ENCODE measurements at regions not wholly inside any gene's neighbourhood (a gene's known extent, or its start where the extent isn't known, plus 50 kb on each side); places are given as distances from the start of the nearest gene placed in this dataset.
"Not testable (repeated sequence)": the region's sequence is repeated elsewhere in the genome, so short reads cannot be mapped to it uniquely, and the experiment has no call there.

DNA sequence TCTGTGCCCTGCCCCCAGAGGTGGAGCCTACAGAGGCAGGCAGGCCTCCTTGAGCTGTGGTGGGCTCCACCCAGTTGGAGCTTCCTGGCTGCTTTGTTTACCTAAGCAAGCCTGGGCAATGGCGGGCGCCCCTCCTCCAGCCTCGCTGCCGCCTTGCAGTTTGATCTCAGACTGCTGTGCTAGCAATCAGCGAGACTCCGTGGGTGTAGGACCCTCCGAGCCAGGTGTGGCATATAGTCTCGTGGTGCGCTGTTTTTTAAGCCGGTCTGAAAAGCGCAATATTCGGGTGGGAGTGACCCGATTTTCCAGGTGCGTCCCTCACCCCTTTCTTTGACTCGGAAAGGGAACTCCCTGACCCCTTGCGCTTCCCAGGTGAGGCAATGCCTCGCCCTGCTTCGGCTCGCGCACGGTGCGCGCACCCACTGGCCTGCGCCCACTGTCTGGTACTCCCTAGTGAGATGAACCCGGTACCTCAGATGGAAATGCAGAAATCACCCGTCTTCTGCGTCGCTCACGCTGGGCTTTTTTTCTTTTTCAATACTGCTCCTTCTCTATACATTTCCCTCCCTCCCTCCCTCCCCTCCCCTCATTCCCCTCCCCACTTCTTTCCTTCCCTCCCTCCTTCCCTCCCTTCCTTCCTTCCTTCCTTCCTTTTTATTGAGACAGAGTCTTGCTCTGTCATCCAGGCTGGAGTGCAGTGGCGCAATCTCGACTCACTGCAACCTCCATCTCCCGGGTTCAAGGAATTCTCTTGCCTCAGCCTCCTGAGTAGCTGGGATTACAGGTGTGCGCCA lies 197.1 kb upstream of the TBL1XR1 start:
- DNase-seq (ENCODE audit: low read depth) = not testable (repeated sequence)

DNA sequence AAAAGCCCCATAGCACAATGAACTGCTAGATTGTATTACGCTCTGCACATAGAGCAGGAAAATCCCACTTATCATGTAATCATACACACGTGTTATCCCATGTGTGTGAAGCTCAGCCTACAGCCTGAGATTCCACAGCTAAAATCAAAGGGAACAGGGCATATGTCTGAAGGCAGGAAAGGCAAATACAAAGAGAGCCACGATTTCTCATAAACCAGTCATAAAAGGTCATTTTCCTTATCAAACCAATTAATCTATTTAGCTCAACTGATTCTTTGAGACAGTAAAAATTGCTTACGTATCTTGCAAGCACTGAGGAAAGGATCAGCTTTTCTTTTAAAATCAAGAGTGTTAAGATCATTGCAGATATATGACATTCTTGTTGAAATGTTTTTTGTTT lies 199.5 kb upstream of the TBL1XR1 start:
- DNase-seq (ENCODE audit: low read depth) = no peak

DNA sequence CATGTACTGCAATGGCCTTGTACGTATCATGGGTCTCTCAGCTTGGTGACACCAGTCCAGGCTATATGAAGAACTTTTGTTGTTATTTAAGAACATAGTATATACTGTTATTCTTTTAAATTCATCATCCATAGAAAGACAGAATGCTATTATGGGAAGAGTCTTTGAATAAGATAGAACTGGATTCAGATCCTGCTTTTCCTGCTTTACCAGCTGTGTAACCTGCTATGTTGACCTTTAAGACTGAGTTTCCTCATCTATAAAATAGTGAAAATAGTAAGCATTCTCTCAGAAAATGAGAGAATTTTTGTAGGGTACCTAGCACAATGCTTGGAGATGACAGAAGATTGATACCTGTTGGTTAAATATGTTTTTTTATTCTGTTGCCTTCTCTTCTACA lies 204.1 kb upstream of the TBL1XR1 start:
- no peak for DNase-seq (ENCODE audit: low read depth)

DNA sequence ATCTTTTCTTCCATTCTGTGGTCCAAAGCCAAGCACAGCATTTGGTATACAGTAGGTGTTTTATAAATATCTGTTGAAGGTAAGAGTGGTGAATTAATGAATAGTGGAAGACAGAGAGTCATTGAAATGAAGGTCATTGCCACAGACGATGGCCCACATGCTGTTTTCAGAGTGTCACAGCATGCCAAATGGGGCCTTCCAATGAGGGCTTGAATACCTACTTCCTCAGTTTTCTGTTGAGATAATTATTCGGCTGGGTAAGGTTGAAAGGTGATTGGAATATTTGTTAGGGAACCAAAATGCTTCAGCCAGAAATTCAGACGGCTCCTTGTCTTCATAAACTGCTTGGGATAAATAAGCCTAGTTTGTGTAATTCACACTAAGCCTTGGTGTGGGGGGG lies 205.3 kb upstream of the TBL1XR1 start:
- DNase-seq (ENCODE audit: low read depth) = no peak

DNA sequence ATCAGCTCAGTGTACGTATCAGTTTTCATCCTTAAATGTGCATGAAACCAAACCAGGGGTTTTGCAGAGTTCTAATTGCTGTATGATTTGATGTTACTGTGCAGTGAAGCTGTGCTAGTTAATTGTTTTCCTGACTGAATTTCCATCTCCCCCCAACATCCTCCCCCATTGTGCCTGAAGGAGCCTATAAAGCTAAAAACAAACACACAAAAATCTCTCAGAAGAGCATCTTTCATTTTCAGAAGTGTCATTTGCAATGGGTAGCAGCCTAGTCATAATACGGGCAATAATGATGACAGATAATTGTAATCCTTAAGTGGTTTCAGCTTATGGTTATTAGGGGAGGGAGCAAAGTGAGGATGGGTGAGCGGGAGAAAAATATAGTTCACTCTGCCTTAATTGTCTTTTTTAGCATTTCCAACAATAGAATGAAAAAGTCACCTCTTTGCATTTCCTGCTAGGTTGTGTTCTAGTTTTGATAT lies 207.9 kb upstream of the TBL1XR1 start:
- DNase-seq (ENCODE audit: low read depth) = no peak

DNA sequence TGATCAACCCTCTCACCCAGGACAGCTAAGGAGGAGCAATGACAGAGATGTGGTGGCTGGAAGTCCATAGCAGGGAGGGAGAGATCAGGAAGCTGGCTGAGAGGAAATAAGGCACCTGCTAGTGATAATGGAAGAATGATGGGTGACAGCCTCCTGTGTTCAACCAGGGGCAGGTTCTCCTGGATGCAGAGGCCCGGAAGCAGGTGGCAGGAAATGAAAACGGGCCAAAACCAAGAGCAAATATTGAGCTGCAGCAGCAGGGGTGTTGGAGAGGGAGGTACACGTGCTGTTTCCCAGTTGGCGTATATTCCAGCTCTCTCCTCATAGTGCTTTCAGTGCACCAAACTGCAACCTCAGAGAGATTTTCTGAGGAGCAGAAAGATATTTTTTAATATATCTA lies 213.4 kb upstream of the TBL1XR1 start:
- no peak for DNase-seq (ENCODE audit: low read depth)

DNA sequence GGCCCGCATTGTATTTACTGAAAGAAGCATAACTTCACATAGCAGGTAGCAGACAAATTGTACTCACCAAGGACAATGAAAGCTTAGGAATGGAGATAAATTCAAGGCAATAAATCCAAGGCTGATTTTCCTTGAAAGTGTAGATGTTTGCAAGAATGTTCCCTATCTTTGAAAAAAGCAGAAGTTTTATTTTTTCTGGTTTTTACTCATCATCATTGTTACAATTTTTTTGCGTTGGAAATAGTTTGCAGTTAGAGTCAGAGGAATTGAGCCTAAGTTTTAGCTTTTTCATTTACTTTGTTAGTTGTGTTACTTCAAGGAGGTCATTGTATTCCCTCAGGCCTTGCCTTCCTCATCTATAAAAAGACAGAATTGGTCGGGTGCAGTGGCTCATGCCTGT lies 213.9 kb upstream of the TBL1XR1 start:
- no peak for DNase-seq (ENCODE audit: low read depth)

DNA sequence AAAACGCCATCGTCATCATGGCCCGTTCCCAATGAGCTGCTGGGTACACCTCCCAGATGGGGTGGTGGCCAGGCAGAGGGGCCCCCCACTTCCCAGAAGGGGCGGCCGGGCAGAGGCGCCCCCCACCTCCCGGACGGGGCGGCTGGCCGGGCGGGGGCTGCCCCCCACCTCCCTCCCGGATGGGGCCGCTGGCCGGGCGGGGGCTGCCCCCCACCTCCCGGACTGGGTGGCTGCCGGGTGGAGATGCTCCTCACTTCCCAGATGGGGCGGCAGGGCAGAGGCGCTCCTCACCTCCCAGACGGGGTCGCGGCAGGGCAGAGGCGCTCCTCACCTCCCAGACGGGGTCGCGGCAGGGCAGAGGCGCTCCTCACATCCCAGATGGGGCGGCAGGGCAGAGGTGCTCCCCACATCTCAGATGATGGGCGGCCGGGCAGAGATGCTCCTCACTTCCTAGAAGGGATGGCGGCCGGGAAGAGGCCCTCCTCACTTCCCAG lies 215.4 kb upstream of the TBL1XR1 start:
- DNase-seq (ENCODE audit: low read depth) = not testable (repeated sequence)

DNA sequence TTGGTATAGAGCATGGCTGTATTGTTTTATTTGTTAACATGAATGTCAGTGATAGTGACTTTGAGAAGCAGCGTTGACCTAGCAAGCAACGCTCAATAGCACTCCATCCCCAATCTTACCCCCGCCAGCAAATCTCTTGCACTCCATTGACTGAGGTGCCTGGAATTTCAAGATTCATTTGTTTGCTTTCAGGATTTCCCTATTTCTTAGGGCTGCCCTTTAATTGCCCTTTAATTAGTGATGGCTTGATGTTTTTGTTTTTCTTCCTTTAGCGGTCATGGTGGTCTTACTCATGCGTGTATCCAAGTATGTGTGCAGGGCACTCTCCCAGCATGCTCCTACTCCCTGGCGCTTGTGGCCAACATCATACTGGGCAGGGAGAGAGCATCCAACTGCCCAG lies 216.8 kb upstream of the TBL1XR1 start:
- DNase-seq (ENCODE audit: low read depth) = no peak

DNA sequence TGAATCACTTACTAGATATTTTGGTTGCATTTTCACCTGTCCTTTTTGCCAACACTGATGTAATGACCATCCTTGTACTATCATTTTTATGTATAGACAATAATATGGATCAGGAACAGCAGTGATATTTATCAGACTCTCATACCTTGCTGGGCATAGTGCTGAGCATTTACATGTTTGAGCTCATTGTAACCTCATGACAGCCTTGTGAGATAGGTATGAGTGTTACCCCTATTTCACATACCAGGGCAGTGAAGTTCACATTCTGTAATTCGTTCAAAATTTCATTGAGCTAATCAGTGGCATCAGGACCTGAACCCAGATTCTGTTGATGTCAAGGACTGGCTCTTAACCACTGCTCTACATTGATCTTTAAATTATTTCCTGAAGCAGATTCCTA lies 221.5 kb upstream of the TBL1XR1 start:
- no peak for DNase-seq (ENCODE audit: low read depth)

DNA sequence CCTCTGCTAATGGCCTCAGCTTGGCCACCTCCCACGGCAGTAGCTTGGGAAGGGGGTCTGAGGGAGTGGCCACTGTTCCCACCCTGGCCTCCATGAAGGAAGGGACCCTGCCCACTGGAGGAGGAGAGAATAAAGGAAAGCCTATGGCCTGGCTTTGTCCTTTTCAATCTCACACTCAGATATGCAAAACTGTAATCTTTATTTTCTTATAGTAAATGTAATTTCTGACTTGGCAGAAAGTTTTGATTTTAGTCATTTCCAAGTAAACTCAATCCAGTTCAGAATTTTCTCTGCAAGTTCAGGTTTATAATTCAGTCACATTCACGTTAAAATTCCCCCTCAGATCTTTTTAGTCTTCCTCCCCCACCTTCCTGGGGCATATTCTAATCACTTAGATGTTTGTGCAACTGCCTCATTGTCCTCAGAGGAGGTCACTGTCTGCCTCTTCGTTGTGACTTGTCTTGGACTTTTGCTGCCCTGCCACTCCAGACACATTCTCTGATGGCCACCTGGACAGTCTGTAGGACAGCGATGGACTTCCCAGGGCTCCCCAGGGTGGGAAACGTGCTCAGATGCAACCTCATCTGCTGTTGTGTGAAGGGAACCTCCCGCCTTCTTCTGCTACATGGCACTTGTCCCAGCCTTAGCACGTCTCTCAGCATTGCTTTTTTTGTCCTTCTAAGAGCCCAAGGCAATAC lies 222.8 kb upstream of the TBL1XR1 start:
- DNase-seq (ENCODE audit: low read depth) = no peak

DNA sequence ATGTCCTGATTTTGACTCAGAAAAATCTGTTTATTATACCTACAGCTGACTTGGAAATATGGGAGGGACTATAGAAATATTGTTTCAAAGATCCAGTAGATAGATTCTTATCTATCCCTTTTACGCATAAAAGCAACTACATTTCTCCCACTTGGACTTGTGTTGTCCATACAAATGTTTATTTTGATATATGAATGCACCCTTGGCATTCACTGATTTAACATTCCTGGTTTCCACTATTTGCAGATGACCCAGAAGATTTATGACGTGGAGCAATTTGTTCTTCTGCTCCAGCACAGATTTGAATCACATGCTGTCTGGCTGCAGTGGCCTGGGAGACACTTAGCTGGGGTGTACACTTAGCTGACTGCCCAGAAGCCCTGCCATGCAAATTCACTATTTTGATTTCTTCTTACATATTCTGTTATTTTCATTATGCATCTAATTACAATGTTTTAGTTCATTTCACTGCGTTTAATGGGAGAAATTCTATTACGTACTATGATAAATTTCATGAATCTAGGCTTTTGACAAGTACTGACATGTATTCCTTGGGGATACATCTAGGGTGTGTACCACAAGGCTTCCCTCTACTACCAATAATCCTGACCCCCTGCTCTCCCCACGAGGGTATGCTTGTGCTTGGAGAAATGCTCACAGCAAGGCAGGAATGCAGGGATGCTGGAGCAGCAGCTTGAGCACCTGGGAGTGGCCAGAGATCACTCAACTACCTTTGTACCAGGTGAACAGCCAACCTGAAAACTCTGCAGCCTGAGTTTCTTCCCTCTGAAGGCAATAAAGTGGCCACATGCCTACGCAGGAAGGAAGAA lies 223.6 kb upstream of the TBL1XR1 start:
- no peak for DNase-seq (ENCODE audit: low read depth)

DNA sequence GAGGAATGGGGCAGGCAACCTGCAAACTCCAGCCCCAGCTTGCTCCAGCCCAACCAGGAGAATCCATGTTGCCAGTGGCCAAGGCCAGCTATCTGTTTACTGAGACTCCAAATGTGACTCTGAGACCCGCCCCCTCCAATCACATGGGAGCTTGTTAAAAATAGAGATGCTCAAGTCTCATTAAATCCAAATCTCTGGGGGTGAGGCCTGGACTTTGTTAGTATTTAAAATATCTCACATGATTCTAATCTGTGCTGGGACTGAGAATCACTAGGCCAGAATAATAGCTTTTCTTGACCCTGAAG lies 224.2 kb upstream of the TBL1XR1 start:
- no peak for DNase-seq (ENCODE audit: low read depth)

DNA sequence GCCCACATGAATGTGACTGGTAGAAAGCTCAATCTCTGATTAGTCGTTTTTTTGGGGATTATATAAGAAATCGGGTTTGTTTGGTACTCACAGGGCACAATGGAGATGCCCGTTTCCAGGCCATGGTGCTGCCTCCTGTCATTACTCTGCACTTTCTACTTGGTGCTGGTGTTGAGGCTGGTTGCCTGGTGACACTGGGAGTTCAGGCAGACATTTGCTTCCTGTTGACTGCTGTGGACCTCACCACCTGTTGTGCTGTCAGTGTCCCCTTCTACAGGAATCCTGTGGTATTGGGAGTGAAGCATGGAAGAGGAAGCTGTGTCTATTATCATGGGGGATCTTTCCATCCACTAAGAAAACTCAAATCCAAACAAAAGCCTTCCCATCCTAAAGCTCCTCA lies 227.2 kb upstream of the TBL1XR1 start:
- no peak for DNase-seq (ENCODE audit: low read depth)

DNA sequence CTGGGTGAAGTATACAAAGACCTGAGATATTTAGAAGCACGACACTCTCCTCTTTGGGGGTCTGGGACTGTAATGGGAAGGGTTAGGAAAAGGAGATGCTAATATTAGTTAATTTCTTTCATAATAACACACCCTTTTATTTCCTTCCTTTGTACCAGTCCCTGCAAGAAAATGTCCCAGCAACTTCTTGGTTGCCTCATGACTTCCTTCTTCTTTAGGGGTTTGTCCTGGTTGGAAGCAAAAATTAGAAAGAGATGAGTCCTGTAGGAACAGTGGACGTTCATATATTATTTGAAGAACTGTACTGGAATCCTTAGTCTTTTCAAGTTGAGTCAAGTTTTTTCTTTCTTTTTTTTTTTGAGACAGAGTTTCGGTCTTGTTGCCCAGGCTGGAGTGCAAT lies 227.8 kb upstream of the TBL1XR1 start:
- DNase-seq (ENCODE audit: low read depth) = no peak

DNA sequence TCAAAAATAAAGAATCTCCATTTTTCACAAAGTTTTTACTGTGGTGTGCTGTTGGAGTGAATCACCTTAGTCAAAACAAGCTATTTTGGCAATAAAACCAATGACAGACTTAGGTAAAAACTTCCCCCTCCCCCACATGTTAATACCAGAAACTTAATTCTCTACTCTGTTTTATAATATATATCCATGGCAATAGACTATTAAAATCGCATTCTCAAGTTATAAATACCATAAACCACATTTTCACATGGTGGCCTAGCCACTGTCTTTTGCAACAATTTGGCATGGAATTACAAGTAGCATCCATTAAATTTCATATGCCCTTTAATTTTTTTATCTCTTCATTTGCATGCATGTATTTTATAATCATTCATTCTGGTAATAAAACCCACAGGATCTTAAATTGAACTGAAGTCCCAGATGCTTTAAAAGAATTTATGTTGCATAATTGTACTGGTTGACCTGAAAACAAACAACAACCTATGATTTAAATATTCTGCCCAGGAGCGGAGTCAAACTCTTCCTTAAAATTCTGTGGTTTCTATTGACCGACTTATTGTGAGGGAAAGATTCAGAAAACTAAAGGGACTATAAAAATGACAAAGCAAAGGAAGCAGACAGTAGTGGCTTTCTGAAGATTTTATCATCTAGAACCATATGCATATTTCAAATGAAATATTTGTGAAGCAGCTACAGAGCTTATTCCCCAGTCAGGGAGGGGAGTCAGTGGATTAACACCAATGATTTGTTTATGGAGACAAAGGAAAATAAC lies 229.0 kb upstream of the TBL1XR1 start:
- DNase-seq (ENCODE audit: low read depth) = no peak

DNA sequence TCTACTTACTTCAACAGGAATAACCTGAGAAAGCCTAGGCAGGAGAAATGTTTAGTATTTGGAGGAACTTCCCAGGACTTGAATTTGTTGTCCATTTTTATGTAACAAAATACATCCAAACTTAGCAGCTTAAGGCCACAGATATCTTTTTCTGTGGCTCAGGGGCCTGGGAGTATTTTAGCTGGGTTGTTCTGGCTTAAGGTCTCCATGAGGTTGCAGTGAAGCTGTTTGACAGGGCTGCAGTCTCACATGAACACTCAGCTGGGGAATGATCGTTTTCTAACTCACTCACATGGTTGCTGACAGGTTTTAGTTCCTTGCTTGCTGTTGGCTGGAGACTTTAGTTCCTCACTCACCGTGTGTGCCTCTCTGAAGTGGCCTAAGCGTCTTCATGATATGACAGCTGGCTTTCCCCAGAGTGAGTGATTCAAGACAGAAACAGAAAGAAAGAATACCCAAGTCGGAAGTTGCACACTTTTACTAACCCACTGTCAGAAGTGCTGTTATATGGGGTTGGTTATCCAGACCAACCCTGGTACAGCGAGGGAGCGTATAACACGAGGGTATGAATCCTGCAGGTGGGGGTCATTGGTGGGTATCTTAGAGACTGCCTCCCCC lies 229.7 kb upstream of the TBL1XR1 start:
- DNase-seq (ENCODE audit: low read depth) = no peak

DNA sequence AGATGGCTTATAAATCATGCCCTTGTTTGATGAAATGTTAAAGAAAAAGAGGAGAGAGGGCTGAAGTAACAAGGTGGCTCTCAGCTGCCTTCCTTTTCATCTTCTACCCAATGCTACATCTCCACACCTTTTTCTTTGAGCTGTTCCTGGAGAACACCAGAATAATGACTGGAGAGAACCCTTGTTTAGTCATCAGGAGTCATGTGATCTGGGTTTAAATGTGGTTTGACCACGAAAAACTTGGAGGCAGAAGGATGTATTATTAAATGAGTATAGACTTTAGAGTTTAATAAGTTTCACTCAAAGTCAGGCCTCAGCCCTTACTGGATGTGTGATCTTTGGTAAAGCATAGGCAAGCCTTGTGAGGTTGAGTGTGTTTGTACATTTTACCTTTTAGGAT lies 230.3 kb upstream of the TBL1XR1 start:
- DNase-seq (ENCODE audit: low read depth) = no peak

DNA sequence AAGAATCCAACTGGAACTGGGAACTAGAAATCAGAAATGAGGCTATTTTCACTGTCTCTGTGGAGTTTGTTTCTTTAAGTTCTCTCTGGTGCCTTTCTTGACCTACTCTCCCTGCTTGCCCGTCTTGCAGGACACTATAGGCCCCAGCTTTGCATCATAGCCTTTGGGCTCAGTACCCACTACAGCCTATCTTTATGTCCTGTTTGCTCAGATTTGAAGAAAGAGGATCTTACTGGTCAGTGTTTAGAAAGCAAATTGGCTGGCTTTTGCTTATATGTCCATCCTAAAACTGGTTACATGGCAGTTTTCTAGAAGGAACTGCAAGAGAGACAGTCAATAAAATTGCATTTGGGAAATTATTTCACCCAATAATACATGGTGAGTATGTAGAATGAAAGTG lies 231.8 kb upstream of the TBL1XR1 start:
- no peak for DNase-seq (ENCODE audit: low read depth)

DNA sequence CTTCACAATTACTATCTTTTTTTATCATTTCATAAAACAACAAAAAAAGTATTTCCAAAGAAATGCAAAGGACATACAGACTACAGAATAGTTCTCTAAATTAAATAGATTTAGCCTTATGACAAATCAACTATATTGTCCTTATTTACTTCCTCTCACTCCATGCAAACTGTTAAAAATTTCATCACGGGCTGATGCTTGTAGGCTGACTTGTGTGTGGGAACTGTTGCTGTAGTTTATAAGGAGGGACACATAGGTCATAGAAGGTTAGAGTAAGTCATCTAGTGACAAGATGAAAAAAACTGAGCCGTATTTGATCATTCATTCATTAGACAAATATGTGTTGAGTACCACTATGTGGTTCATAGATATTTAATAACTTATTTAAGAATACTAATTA lies 232.5 kb upstream of the TBL1XR1 start:
- no peak for DNase-seq (ENCODE audit: low read depth)

DNA sequence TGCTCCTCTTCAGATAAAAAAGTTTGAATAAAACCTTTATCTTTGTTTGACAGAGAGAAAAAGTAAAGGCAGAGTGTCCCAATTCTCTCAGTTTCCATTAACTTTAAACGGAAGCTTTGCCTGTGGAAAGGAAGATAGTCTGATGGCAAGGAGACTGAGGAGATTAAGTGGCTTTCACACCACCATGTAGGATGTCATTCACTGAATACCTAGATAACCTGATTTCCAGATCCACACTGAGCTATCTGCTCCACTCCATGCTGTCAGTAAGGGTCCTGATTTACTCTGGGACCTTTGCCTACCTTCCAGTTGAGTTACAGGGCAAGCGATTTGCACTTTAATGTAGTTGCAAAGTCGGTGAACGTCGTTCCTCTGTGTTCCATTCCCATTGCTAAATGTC lies 233.4 kb upstream of the TBL1XR1 start:
- no peak for DNase-seq (ENCODE audit: low read depth)
